Peyer's patch (tissue), 4 donors: ENCODE measurements at regions not wholly inside any gene's neighbourhood (a gene's known extent, or its start where the extent isn't known, plus 50 kb on each side); places are given as distances from the start of the nearest gene placed in this dataset.

Experiments used
- POLR2A ChIP-seq, 2 donors: fragments of 450-650 bp; IDR thresholded peaks; one replicate each; pipeline ENCODE4 v1.5.1; 2017; ENCODE audit warnings: antibody characterized with exemption in 2 of 2, mild to moderate bottlenecking in 2 of 2, moderate library complexity in 2 of 2
- TF ChIP-seq, protein P1 (sequence below), 6 experiments: fragments of 450-650 bp in 4 of 6; fragments of 200-600 bp in 2 of 6; sonication (generic) in 1 of 6; IDR thresholded peaks; one replicate each; pipeline ENCODE4 v1.5.1; 2017 to 2019; ENCODE audit warnings: antibody characterized with exemption in 6 of 6, mild to moderate bottlenecking in 3 of 6, moderate library complexity in 1 of 6

DNA sequence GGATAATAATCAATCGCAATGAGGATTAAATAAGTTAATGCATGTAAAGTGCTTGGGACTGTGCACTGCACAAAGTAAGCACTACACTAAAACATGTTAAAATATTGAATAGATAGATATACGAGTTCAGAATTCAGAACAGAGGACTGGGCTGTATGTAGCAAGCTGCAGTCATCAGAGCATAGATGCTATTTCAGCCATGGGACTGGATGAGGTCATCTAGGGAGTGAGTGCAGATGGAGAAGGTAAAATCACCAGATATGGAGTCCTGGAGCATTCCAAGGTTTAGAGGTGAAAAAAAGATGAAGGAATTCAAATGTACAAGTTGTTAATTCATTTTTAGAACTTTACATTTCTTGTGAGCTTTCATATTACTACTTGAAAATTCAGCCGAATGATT is 347.5 kb upstream of the DDI1 start:
- TF ChIP-seq, protein P1, sequence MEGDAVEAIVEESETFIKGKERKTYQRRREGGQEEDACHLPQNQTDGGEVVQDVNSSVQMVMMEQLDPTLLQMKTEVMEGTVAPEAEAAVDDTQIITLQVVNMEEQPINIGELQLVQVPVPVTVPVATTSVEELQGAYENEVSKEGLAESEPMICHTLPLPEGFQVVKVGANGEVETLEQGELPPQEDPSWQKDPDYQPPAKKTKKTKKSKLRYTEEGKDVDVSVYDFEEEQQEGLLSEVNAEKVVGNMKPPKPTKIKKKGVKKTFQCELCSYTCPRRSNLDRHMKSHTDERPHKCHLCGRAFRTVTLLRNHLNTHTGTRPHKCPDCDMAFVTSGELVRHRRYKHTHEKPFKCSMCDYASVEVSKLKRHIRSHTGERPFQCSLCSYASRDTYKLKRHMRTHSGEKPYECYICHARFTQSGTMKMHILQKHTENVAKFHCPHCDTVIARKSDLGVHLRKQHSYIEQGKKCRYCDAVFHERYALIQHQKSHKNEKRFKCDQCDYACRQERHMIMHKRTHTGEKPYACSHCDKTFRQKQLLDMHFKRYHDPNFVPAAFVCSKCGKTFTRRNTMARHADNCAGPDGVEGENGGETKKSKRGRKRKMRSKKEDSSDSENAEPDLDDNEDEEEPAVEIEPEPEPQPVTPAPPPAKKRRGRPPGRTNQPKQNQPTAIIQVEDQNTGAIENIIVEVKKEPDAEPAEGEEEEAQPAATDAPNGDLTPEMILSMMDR (IDR thresholded peaks at IDR 0.05), result no peak
- TF ChIP-seq POLR2A (IDR thresholded peaks at IDR 0.05), result no peak
